HepG2 (cell line): ENCODE measurements at regions not wholly inside any gene's neighbourhood (a gene's known extent, or its start where the extent isn't known, plus 50 kb on each side); places are given as distances from the start of the nearest gene placed in this dataset.

Source experiments
- MXI1 ChIP-seq: IDR thresholded peaks from 3 replicates; pipeline ENCODE4 v1.6.1; 2012; ENCODE audit warnings: low read depth, low read length, inconsistent platforms, borderline replicate concordance
- NR3C1 ChIP-seq: sonication (generic); formaldehyde crosslinking; IDR thresholded peaks from 2 replicates; pipeline ENCODE4 v1.4.0; 2020; ENCODE audit warnings: missing genetic modification reagents
- POLR2A ChIP-seq, 2 experiments: IDR thresholded peaks; 2 replicates each; pipeline ENCODE4 v1.6.1; 2011; ENCODE audit warnings: low read depth in 2 of 2, low read length in 2 of 2, mild to moderate bottlenecking in 1 of 2, moderate library complexity in 1 of 2; ENCODE audit not compliant: insufficient read depth in 1 of 2
- ZEB1 ChIP-seq: IDR thresholded peaks from 2 replicates; pipeline ENCODE4 v1.6.1; 2012; ENCODE audit warnings: mild to moderate bottlenecking, low read depth, inconsistent platforms; ENCODE audit not compliant: insufficient replicate concordance
- ZNF232 ChIP-seq: sonication (generic); formaldehyde crosslinking; IDR thresholded peaks from 2 replicates; pipeline ENCODE4 v1.4.0; 2020; ENCODE audit warnings: missing genetic modification reagents, borderline replicate concordance
- ZNF563 ChIP-seq: sonication (generic); formaldehyde crosslinking; IDR thresholded peaks from 2 replicates; pipeline ENCODE4 v1.8.0; 2022; ENCODE audit warnings: mild to moderate bottlenecking, moderate library complexity, missing genetic modification reagents
- TF ChIP-seq, protein P1 (sequence below): sonication (generic); formaldehyde crosslinking; IDR thresholded peaks from 2 replicates; pipeline ENCODE4 v1.5.0; 2020; ENCODE audit warnings: mild to moderate bottlenecking, missing genetic modification reagents, moderate library complexity
- TF ChIP-seq, protein P2 (sequence below), 2 experiments: sonication (generic) in 1 of 2; formaldehyde crosslinking in 1 of 2; IDR thresholded peaks; 2 replicates each; pipeline versions ENCODE4 v1.5.1 to v1.6.1; 2011 to 2020; ENCODE audit warnings: borderline replicate concordance in 1 of 2, low read depth in 1 of 2, low read length in 1 of 2, mild to moderate bottlenecking in 1 of 2, missing genetic modification reagents in 1 of 2, moderate library complexity in 1 of 2
- TF ChIP-seq, protein P3 (sequence below): IDR thresholded peaks from 2 replicates; pipeline ENCODE4 v1.6.1; 2012; ENCODE audit warnings: low read length, improper control_type of control experiment

DNA sequence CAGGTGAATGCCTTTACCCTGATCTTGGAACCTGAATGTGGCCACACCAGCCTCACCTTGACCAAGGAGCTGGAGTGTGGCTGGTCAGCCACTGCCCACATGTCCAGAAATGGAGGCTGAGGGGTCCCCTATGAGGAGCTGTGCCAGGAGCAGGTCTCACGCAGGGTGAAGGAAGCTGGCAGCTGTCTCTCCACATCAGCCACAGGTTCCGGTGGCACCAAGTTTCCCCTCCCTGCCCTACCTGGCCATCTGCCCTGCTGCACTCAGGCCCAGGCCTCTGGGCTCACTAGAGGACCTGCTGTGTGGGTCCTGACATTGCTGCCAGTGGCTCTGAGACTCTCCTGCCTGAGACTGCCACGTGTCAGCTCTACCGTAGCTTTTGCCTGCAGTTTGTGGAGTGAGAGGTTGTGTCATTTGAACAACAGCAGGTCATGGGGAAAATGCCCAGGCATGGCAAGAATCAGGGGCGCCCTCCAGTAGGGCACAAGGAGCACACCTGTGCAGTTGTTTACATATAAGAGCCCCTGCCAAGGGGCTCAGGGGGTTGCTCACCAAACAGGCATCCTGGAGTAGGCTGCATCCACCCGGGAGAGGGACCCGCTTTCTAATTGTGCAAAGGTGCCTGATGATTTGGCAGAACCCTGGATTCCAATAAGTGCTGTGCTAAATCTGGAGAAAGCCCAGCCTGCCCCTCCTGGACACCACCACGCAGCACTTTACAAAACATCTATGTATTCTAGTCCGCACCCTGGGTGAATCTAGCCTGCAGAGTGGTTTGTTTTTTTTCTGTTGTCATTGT is 258.5 kb upstream of the TLE3 start:
- TF ChIP-seq, protein P1, sequence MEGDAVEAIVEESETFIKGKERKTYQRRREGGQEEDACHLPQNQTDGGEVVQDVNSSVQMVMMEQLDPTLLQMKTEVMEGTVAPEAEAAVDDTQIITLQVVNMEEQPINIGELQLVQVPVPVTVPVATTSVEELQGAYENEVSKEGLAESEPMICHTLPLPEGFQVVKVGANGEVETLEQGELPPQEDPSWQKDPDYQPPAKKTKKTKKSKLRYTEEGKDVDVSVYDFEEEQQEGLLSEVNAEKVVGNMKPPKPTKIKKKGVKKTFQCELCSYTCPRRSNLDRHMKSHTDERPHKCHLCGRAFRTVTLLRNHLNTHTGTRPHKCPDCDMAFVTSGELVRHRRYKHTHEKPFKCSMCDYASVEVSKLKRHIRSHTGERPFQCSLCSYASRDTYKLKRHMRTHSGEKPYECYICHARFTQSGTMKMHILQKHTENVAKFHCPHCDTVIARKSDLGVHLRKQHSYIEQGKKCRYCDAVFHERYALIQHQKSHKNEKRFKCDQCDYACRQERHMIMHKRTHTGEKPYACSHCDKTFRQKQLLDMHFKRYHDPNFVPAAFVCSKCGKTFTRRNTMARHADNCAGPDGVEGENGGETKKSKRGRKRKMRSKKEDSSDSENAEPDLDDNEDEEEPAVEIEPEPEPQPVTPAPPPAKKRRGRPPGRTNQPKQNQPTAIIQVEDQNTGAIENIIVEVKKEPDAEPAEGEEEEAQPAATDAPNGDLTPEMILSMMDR = no peak
- TF ChIP-seq POLR2A (IDR thresholded peaks at IDR 0.05; ENCODE audit: insufficient read depth in 1 of 2, low read depth in 2 of 2, low read length in 2 of 2) (no peak), MXI1 (no peak), ZEB1 (no peak), ZNF232 (CRISPR knock-in tag) (no peak), NR3C1 (CRISPR knock-in tag) (no peak), ZNF563 (CRISPR knock-in tag) (no peak)
- TF ChIP-seq, protein P2, sequence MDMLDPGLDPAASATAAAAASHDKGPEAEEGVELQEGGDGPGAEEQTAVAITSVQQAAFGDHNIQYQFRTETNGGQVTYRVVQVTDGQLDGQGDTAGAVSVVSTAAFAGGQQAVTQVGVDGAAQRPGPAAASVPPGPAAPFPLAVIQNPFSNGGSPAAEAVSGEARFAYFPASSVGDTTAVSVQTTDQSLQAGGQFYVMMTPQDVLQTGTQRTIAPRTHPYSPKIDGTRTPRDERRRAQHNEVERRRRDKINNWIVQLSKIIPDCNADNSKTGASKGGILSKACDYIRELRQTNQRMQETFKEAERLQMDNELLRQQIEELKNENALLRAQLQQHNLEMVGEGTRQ (IDR thresholded peaks at IDR 0.05; ENCODE audit: low read depth, low read length) = no peak
- TF ChIP-seq, protein P2 (CRISPR knock-in tag; IDR thresholded peaks at IDR 0.05; ENCODE audit: borderline replicate concordance) = no peak
- TF ChIP-seq, protein P3, sequence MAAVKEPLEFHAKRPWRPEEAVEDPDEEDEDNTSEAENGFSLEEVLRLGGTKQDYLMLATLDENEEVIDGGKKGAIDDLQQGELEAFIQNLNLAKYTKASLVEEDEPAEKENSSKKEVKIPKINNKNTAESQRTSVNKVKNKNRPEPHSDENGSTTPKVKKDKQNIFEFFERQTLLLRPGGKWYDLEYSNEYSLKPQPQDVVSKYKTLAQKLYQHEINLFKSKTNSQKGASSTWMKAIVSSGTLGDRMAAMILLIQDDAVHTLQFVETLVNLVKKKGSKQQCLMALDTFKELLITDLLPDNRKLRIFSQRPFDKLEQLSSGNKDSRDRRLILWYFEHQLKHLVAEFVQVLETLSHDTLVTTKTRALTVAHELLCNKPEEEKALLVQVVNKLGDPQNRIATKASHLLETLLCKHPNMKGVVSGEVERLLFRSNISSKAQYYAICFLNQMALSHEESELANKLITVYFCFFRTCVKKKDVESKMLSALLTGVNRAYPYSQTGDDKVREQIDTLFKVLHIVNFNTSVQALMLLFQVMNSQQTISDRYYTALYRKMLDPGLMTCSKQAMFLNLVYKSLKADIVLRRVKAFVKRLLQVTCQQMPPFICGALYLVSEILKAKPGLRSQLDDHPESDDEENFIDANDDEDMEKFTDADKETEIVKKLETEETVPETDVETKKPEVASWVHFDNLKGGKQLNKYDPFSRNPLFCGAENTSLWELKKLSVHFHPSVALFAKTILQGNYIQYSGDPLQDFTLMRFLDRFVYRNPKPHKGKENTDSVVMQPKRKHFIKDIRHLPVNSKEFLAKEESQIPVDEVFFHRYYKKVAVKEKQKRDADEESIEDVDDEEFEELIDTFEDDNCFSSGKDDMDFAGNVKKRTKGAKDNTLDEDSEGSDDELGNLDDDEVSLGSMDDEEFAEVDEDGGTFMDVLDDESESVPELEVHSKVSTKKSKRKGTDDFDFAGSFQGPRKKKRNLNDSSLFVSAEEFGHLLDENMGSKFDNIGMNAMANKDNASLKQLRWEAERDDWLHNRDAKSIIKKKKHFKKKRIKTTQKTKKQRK = no peak
